ENCODE measurements at regions not wholly inside any gene's neighbourhood (a gene's known extent, or its start where the extent isn't known, plus 50 kb on each side); places are given as distances from the start of the nearest gene placed in this dataset.

- TF ChIP-seq CTCF (IDR thresholded peaks at IDR 0.05; ENCODE audit: extremely low read depth in 1 of 2, insufficient read depth in 1 of 2, low read depth in 1 of 2, low read length in 2 of 2) (no peak), POLR2A (IDR thresholded peaks at IDR 0.05; ENCODE audit: low read depth, low read length) (no peak), POLR2AphosphoS5 (IDR thresholded peaks at IDR 0.05; ENCODE audit: insufficient read depth, low read depth, low read length) (no peak), EZH2 (IDR thresholded peaks at IDR 0.05; ENCODE audit: borderline replicate concordance, low read depth, low read length, severe bottlenecking) (no peak), FOS (IDR thresholded peaks at IDR 0.05; ENCODE audit: borderline replicate concordance, insufficient read depth, low read length) (no peak), JUN (IDR thresholded peaks at IDR 0.05; ENCODE audit: borderline replicate concordance, insufficient read depth, insufficient read length, low read depth) (no peak), MAX (IDR thresholded peaks at IDR 0.05; ENCODE audit: insufficient read depth, insufficient read length) (no peak), GATA2 (IDR thresholded peaks at IDR 0.05; ENCODE audit: insufficient read depth, insufficient read length, low read depth, low read length) (no peak), MYC (IDR thresholded peaks at IDR 0.05; ENCODE audit: low read depth, low read length) (no peak)
These were observed 220.2 kb downstream of the AUH start for GRCh38 chr9:91141407-91141965.
